ENCODE measurements at regions not wholly inside any gene's neighbourhood (a gene's known extent, or its start where the extent isn't known, plus 50 kb on each side); places are given as distances from the start of the nearest gene placed in this dataset.

GRCh38 chr1:67953301-67953700 lies 97.1 kb downstream of the DIRAS3 start:
- TF ChIP-seq E2F4 (CRISPR knock-in tag; IDR thresholded peaks at IDR 0.05; ENCODE audit: borderline replicate concordance, low read depth): no peak
- TF ChIP-seq CTCF (IDR thresholded peaks at IDR 0.05): no peak
- TF ChIP-seq CBFB (CRISPR knock-in tag; IDR thresholded peaks at IDR 0.05; ENCODE audit: low read depth): no peak
- no peak for TF ChIP-seq USF1 (CRISPR knock-in tag; IDR thresholded peaks at IDR 0.05)
- no peak for TF ChIP-seq ZBTB21 (CRISPR knock-in tag; IDR thresholded peaks at IDR 0.05; ENCODE audit: borderline replicate concordance)
- TF ChIP-seq CDX4 (CRISPR knock-in tag; IDR thresholded peaks at IDR 0.05; ENCODE audit: borderline replicate concordance): no peak
- no peak for TF ChIP-seq ZNF425 (CRISPR knock-in tag; conservative IDR thresholded peaks at IDR 0.05)

All from WTC11 (cell line).